ENCODE measurements at regions not wholly inside any gene's neighbourhood (a gene's known extent, or its start where the extent isn't known, plus 50 kb on each side); places are given as distances from the start of the nearest gene placed in this dataset.
"Not testable (repeated sequence)": the region's sequence is repeated elsewhere in the genome, so short reads cannot be mapped to it uniquely, and the experiment has no call there.

DNA sequence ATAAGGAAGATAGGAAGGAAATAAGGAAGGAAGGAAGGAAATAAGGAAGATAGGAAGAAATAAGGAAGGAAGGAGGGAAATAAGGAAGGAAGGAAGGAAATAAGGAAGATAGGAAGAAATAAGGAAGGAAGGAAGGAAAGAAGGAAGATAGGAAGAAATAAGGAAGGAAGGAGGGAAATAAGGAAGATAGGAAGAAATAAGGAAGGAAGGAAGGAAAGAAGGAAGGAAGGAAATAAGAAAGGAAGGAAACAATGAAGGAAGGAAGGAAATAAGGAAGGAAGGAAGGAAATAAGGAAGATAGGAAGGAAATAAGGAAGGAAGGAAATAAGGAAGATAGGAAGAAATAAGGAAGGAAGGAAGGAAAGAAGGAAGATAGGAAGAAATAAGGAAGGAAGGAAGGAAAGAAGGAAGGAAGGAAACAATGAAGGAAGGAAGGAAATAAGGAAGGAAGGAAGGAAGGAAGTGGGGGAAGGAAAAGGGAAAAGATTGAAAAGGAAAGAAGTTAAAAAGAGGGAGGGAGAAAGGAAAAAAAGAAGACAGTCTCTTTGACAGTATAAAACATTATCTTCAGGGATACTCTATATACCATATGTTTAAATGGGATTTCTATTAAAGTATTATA is 227.1 kb downstream of the SP3 start:
- DNase-seq; H3K27ac ChIP-seq (ENCODE audit: low read depth, low read length); intact Hi-C loops (cut with micrococcal nuclease); CTCF ChIA-PET; H3K4me1 Mint-ChIP-seq; H3K27me3 ChIP-seq (ENCODE audit: control insufficient read depth in 2 of 2, insufficient read depth in 2 of 2, low read length in 2 of 2); H3K27ac Mint-ChIP-seq; H3K4me3 Mint-ChIP-seq; ATAC-seq; H3K36me3 Mint-ChIP-seq; H3K4me1 ChIP-seq (ENCODE audit: control insufficient read depth in 2 of 2, insufficient read depth in 2 of 2, low read length in 2 of 2); H3K36me3 ChIP-seq (ENCODE audit: control insufficient read depth in 2 of 3, insufficient read depth in 3 of 3, low read length in 3 of 3); H3K9me3 Mint-ChIP-seq; H3K9me3 ChIP-seq (ENCODE audit: control insufficient read depth in 2 of 3, low read length in 3 of 3); H3K4me3 ChIP-seq (ENCODE audit: low read length); POLR2A ChIA-PET: not testable (repeated sequence)
- peaks cover 7 to 47% (median 12%) of the 10 kb centered on the region in 5 donors for H3K27me3 Mint-ChIP-seq

GRCh38 chr2:173739006-173739405 is 226.2 kb downstream of the SP3 start:
- Histone ChIP-seq H3K4me1 (ENCODE audit: control insufficient read depth in 2 of 2, insufficient read depth in 2 of 2, low read length in 2 of 2) (no peaks in the 10 kb centered on the region), H3K4me3 (ENCODE audit: low read length) (no peak overlapping the region), H3K27ac (ENCODE audit: low read depth, low read length) (no peak overlapping the region), H3K36me3 (ENCODE audit: control insufficient read depth in 2 of 3, insufficient read depth in 3 of 3, low read length in 3 of 3) (no peaks in the 10 kb centered on the region), H3K9me3 (ENCODE audit: control insufficient read depth in 2 of 3, low read length in 3 of 3) (no peaks in the 10 kb centered on the region), H3K27me3 (ENCODE audit: control insufficient read depth in 2 of 2, insufficient read depth in 2 of 2, low read length in 2 of 2) (no peaks in the 10 kb centered on the region)
- DNase-seq (no peak), ATAC-seq (no peak)
- no peak overlapping the region for H3K4me3 Mint-ChIP-seq
- peaks cover 0 to 8% (median 4%) of the 10 kb centered on the region in 11 donors for H3K9me3 Mint-ChIP-seq
- CTCF ChIA-PET = no interaction called here
- intact Hi-C loops (cut with micrococcal nuclease) = no loop called here
- H3K27ac Mint-ChIP-seq = no peak overlapping the region
- H3K27me3 Mint-ChIP-seq = peaks cover 11 to 50% (median 20%) of the 10 kb centered on the region in 5 donors
- no peaks in the 10 kb centered on the region for H3K36me3 Mint-ChIP-seq
- POLR2A ChIA-PET = no interaction called here
- peaks cover 0 to 1% (median 0%) of the 10 kb centered on the region in 7 donors for H3K4me1 Mint-ChIP-seq

DNA sequence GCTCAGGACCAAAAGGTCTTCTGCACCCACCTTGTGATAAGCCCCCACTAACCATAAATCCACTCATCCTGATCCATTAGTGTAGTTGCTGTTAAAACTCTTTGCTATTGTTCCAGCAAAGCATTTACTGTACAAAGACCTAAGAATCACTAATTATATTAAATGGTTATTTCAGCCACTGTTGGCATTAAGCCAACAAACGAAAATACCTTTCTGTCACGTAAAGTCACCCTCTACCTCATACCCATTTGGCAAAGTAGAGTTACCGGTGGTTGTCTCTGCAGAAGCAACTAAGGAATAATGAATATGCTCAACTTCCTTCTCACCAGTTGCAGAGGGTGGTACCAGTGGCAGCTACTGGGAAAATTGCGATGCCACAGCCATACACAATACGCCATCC is 224.5 kb downstream of the SP3 start:
- H3K27ac Mint-ChIP-seq = no peak overlapping the region
- H3K9me3 Mint-ChIP-seq = peaks cover 0 to 8% (median 4%) of the 10 kb centered on the region in 11 donors
- H3K9me3 ChIP-seq (ENCODE audit: control insufficient read depth in 2 of 3, low read length in 3 of 3) = no peaks in the 10 kb centered on the region
- H3K4me3 Mint-ChIP-seq = no peak overlapping the region
- intact Hi-C loops (cut with micrococcal nuclease) = no loop called here
- ChIA-PET POLR2A (no interaction called here), CTCF (no interaction called here)
- H3K27ac ChIP-seq (ENCODE audit: low read depth, low read length) = no peak overlapping the region
- ATAC-seq (no peak), DNase-seq (no peak)
- H3K4me1 ChIP-seq (ENCODE audit: control insufficient read depth in 2 of 2, insufficient read depth in 2 of 2, low read length in 2 of 2) = no peaks in the 10 kb centered on the region
- no peaks in the 10 kb centered on the region for H3K27me3 ChIP-seq (ENCODE audit: control insufficient read depth in 2 of 2, insufficient read depth in 2 of 2, low read length in 2 of 2)
- H3K27me3 Mint-ChIP-seq = peaks cover 11 to 45% (median 25%) of the 10 kb centered on the region in 5 donors
- no peaks in the 10 kb centered on the region for H3K36me3 Mint-ChIP-seq
- peaks cover 0 to 1% (median 0%) of the 10 kb centered on the region in 7 donors for H3K4me1 Mint-ChIP-seq
- H3K36me3 ChIP-seq (ENCODE audit: control insufficient read depth in 2 of 3, insufficient read depth in 3 of 3, low read length in 3 of 3) = no peaks in the 10 kb centered on the region
- no peak overlapping the region for H3K4me3 ChIP-seq (ENCODE audit: low read length)

GRCh38 chr2:173741759-173742158 is 223.4 kb downstream of the SP3 start:
- no peak overlapping the region for H3K27ac Mint-ChIP-seq
- no peaks in the 10 kb centered on the region for H3K27me3 ChIP-seq (ENCODE audit: control insufficient read depth in 2 of 2, insufficient read depth in 2 of 2, low read length in 2 of 2)
- ChIA-PET POLR2A (no interaction called here), CTCF (no interaction called here)
- DNase-seq = no peak
- H3K9me3 ChIP-seq (ENCODE audit: control insufficient read depth in 2 of 3, low read length in 3 of 3) = no peaks in the 10 kb centered on the region
- H3K4me3 ChIP-seq (ENCODE audit: low read length) = no peak overlapping the region
- no peaks in the 10 kb centered on the region for H3K36me3 ChIP-seq (ENCODE audit: control insufficient read depth in 2 of 3, insufficient read depth in 3 of 3, low read length in 3 of 3)
- intact Hi-C loops (cut with micrococcal nuclease) = no loop called here
- no peak for ATAC-seq
- peaks cover 0 to 1% (median 0%) of the 10 kb centered on the region in 7 donors for H3K4me1 Mint-ChIP-seq
- H3K27ac ChIP-seq (ENCODE audit: low read depth, low read length) = no peak overlapping the region
- no peaks in the 10 kb centered on the region for H3K36me3 Mint-ChIP-seq
- no peaks in the 10 kb centered on the region for H3K4me1 ChIP-seq (ENCODE audit: control insufficient read depth in 2 of 2, insufficient read depth in 2 of 2, low read length in 2 of 2)
- H3K4me3 Mint-ChIP-seq = no peak overlapping the region
- peaks cover 0 to 8% (median 4%) of the 10 kb centered on the region in 11 donors for H3K9me3 Mint-ChIP-seq
- peaks cover 11 to 37% (median 32%) of the 10 kb centered on the region in 5 donors for H3K27me3 Mint-ChIP-seq

DNA sequence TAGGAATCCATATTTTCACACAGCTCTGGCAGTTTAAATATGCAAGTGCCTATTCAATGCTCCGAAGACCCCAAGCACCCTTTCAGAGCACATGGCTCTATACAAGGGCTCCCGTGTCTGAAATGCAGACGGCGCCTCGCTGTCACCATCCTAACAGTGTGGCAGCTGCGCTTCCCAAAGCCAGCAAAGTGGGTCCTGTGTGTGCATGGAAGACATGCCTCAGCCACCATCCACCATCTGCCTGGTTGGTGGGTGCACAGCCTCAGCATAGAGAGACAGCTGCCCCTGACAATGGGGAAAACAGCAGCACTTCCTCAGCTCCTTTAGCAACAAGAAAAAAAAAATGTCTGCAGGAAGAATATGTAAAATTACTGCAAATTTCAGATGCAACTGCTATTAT is 218.1 kb downstream of the SP3 start:
- H3K4me1 Mint-ChIP-seq = no peaks in the 10 kb centered on the region
- Histone ChIP-seq H3K27me3 (ENCODE audit: control insufficient read depth in 2 of 2, insufficient read depth in 2 of 2, low read length in 2 of 2) (no peaks in the 10 kb centered on the region), H3K36me3 (ENCODE audit: control insufficient read depth in 2 of 3, insufficient read depth in 3 of 3, low read length in 3 of 3) (no peaks in the 10 kb centered on the region), H3K4me1 (ENCODE audit: control insufficient read depth in 2 of 2, insufficient read depth in 2 of 2, low read length in 2 of 2) (no peaks in the 10 kb centered on the region), H3K9me3 (ENCODE audit: control insufficient read depth in 2 of 3, low read length in 3 of 3) (no peaks in the 10 kb centered on the region), H3K4me3 (ENCODE audit: low read length) (no peak overlapping the region), H3K27ac (ENCODE audit: low read depth, low read length) (no peak overlapping the region)
- no peaks in the 10 kb centered on the region for H3K9me3 Mint-ChIP-seq
- H3K4me3 Mint-ChIP-seq = no peak overlapping the region
- ATAC-seq = no peak
- no peaks in the 10 kb centered on the region for H3K36me3 Mint-ChIP-seq
- H3K27me3 Mint-ChIP-seq = peaks cover 16 to 36% (median 31%) of the 10 kb centered on the region in 5 donors
- H3K27ac Mint-ChIP-seq = no peak overlapping the region
- POLR2A ChIA-PET = no interaction called here
- DNase-seq = no peak
- CTCF ChIA-PET = no interaction called here
- intact Hi-C loops (cut with micrococcal nuclease) = no loop called here

DNA sequence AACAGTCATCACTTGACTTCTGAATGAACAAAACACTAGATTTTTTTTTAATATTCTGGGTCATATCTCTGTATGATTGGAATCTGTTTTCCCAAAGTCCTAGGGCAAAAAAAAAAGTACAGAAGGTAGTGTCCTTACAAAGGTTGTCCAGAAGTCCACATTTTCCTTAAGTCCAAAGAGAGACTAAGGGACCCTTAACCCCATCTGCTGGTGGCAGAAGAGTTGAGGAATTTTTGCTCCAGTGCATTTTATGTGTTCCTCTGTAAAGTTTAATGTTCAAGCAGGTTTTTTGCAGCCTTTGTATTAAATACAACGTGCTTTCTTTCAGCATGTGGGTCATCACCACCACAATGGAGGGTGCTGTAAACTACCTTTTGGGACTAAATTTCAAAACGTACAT is 215.9 kb downstream of the SP3 start:
- Histone ChIP-seq H3K27me3 (ENCODE audit: control insufficient read depth in 2 of 2, insufficient read depth in 2 of 2, low read length in 2 of 2) (no peaks in the 10 kb centered on the region), H3K4me3 (ENCODE audit: low read length) (no peak overlapping the region), H3K4me1 (ENCODE audit: control insufficient read depth in 2 of 2, insufficient read depth in 2 of 2, low read length in 2 of 2) (no peaks in the 10 kb centered on the region), H3K36me3 (ENCODE audit: control insufficient read depth in 2 of 3, insufficient read depth in 3 of 3, low read length in 3 of 3) (no peaks in the 10 kb centered on the region), H3K9me3 (ENCODE audit: control insufficient read depth in 2 of 3, low read length in 3 of 3) (no peaks in the 10 kb centered on the region), H3K27ac (ENCODE audit: low read depth, low read length) (no peak overlapping the region)
- no peaks in the 10 kb centered on the region for H3K4me1 Mint-ChIP-seq
- intact Hi-C loops (cut with micrococcal nuclease) = no loop called here
- H3K27ac Mint-ChIP-seq = no peak overlapping the region
- ATAC-seq = no peak
- H3K9me3 Mint-ChIP-seq = no peaks in the 10 kb centered on the region
- no peak overlapping the region for H3K4me3 Mint-ChIP-seq
- ChIA-PET CTCF (no interaction called here), POLR2A (no interaction called here)
- H3K27me3 Mint-ChIP-seq = peaks cover 2 to 22% (median 9%) of the 10 kb centered on the region in 5 donors
- no peak for DNase-seq
- H3K36me3 Mint-ChIP-seq = no peaks in the 10 kb centered on the region

DNA sequence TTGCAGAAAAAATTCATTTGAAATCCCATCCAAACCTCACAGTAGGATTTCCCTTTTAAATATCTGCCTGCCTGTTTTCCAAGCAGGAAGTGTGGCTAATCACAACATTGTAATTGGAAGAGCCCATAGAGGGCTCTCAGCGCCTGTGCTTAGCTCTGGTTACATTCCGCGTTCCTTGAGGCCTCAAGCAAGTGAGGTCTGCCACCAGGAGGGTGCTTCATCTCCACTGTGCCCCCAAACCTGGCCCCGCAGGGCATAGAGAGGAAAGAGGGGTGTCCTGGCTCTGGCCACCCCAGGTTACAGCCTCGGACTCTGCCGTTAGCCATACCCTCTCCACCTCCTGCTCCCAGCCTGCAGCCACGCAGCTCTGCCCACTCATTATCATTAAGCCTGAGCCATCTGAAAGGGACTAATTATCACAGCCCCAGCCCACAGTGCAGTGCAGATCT is 214.8 kb downstream of the SP3 start:
- CTCF ChIA-PET = no interaction called here
- no peaks in the 10 kb centered on the region for H3K36me3 ChIP-seq (ENCODE audit: control insufficient read depth in 2 of 3, insufficient read depth in 3 of 3, low read length in 3 of 3)
- Mint-ChIP-seq H3K36me3 (no peaks in the 10 kb centered on the region), H3K27me3 (peaks cover 0 to 26% (median 6%) of the 10 kb centered on the region in 5 donors), H3K9me3 (no peaks in the 10 kb centered on the region), H3K27ac (no peak overlapping the region), H3K4me3 (no peak overlapping the region), H3K4me1 (no peaks in the 10 kb centered on the region)
- no peaks in the 10 kb centered on the region for H3K9me3 ChIP-seq (ENCODE audit: control insufficient read depth in 2 of 3, low read length in 3 of 3)
- POLR2A ChIA-PET = no interaction called here
- H3K27ac ChIP-seq (ENCODE audit: low read depth, low read length) = no peak overlapping the region
- no peaks in the 10 kb centered on the region for H3K27me3 ChIP-seq (ENCODE audit: control insufficient read depth in 2 of 2, insufficient read depth in 2 of 2, low read length in 2 of 2)
- intact Hi-C loops (cut with micrococcal nuclease) = no loop called here
- DNase-seq (no peak), ATAC-seq (no peak)
- H3K4me1 ChIP-seq (ENCODE audit: control insufficient read depth in 2 of 2, insufficient read depth in 2 of 2, low read length in 2 of 2) = no peaks in the 10 kb centered on the region
- no peak overlapping the region for H3K4me3 ChIP-seq (ENCODE audit: low read length)

All from naive thymus-derived CD4-positive, alpha-beta T cell (primary cell).